Epidermal melanocyte (primary cell): ENCODE measurements at regions not wholly inside any gene's neighbourhood (a gene's known extent, or its start where the extent isn't known, plus 50 kb on each side); places are given as distances from the start of the nearest gene placed in this dataset.
"Not testable (repeated sequence)": the region's sequence is repeated elsewhere in the genome, so short reads cannot be mapped to it uniquely, and the experiment has no call there.

Experiments used
- DNase-seq: peaks from one replicate; pipeline ENCODE4 v3.0.0; 2011; ENCODE audit warnings: low spot score; ENCODE audit not compliant: insufficient read length

GRCh38 chr4:111234939-111235338 is 612.1 kb upstream of the PITX2 start:
- no peak for DNase-seq

GRCh38 chr4:111263836-111264235 is 641.0 kb upstream of the PITX2 start:
- DNase-seq = no peak

- no peak for DNase-seq
Measured at GRCh38 chr4:111266937-111267336, 644.1 kb upstream of the PITX2 start.

GRCh38 chr4:111267786-111268185 is 644.9 kb upstream of the PITX2 start:
- DNase-seq = no peak

GRCh38 chr4:111268769-111269414 is 646.0 kb upstream of the PITX2 start:
- no peak for DNase-seq

GRCh38 chr4:111269439-111269838 is 646.6 kb upstream of the PITX2 start:
- DNase-seq = no peak

GRCh38 chr4:111274060-111274459 is 651.2 kb upstream of the PITX2 start:
- DNase-seq = no peak

- DNase-seq = no peak
Measured at GRCh38 chr4:111274486-111274885, 651.6 kb upstream of the PITX2 start.

GRCh38 chr4:111281219-111281618 is 658.3 kb upstream of the PITX2 start:
- no peak for DNase-seq

GRCh38 chr4:111282035-111282434 is 659.2 kb upstream of the PITX2 start:
- DNase-seq = no peak

GRCh38 chr4:111283066-111283677 is 660.3 kb upstream of the PITX2 start:
- DNase-seq = peak; percentile 30

- DNase-seq = no peak
Measured at GRCh38 chr4:111296466-111296865, 673.6 kb upstream of the PITX2 start.

GRCh38 chr4:111303806-111304205 is 680.9 kb upstream of the PITX2 start:
- DNase-seq = no peak

GRCh38 chr4:111323496-111323895 is 700.6 kb upstream of the PITX2 start:
- DNase-seq = no peak

- no peak for DNase-seq
Measured at GRCh38 chr4:111323916-111324315, 701.0 kb upstream of the PITX2 start.

- no peak for DNase-seq
Measured at GRCh38 chr4:111326450-111326849, 703.6 kb upstream of the PITX2 start.

GRCh38 chr4:111330786-111331185 is 707.9 kb upstream of the PITX2 start:
- DNase-seq = no peak

GRCh38 chr4:111334361-111334760 is 711.5 kb upstream of the PITX2 start:
- no peak for DNase-seq

GRCh38 chr4:111337186-111337876 is 714.5 kb upstream of the PITX2 start:
- DNase-seq = not testable (repeated sequence)

- DNase-seq = no peak
Measured at GRCh38 chr4:111359602-111360001, 736.7 kb upstream of the PITX2 start.

- no peak for DNase-seq
Measured at GRCh38 chr4:111360906-111361305, 738.0 kb upstream of the PITX2 start.

- no peak for DNase-seq
Measured at GRCh38 chr4:111362941-111363361, 740.1 kb upstream of the PITX2 start.

GRCh38 chr4:111377880-111378279 is 755.0 kb upstream of the PITX2 start:
- not testable (repeated sequence) for DNase-seq
